ENCODE measurements at regions not wholly inside any gene's neighbourhood (a gene's known extent, or its start where the extent isn't known, plus 50 kb on each side); places are given as distances from the start of the nearest gene placed in this dataset.

DNA sequence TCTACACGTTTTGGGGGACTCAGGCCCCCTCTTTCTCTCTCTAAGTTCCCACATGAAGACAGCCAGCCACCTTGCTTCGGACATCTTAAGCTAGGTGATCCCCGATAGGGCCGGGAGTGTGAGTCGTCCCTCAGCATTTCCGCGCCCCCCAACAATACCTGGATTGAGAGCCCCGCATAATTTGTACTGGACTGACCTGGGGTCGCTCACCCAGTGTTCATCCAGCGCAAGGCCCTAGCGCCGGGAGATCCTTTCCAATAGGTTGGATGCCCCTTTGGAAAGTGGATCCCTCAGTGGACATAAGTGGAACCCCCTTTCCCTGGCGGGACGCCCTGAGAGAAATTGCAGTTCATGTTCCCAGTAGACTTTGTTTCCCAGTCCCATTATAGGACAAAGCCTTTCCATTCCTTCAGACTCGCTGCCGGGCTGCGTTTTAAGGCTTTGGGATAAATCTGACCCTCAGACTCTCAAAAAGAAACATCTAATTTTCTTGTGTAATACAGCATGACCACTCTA lies 77.8 kb upstream of the KCNH7 start:
- H3K79me2 ChIP-seq (ENCODE audit: insufficient read depth, low read length) = no peaks in the 10 kb centered on the region
- H3K9me2 ChIP-seq (replicated peaks; ENCODE audit: low read depth, low read length) = no peaks in the 10 kb centered on the region
- no peaks in the 10 kb centered on the region for H3K4me1 ChIP-seq (ENCODE audit: insufficient read depth, low read length, poor library complexity, severe bottlenecking)
- H4K20me1 ChIP-seq (ENCODE audit: insufficient read depth, low read length, poor library complexity, severe bottlenecking) = no peaks in the 10 kb centered on the region
- no peak for TF ChIP-seq EZH2phosphoT487 (IDR thresholded peaks at IDR 0.05; ENCODE audit: borderline replicate concordance)
- TF ChIP-seq, protein P1, sequence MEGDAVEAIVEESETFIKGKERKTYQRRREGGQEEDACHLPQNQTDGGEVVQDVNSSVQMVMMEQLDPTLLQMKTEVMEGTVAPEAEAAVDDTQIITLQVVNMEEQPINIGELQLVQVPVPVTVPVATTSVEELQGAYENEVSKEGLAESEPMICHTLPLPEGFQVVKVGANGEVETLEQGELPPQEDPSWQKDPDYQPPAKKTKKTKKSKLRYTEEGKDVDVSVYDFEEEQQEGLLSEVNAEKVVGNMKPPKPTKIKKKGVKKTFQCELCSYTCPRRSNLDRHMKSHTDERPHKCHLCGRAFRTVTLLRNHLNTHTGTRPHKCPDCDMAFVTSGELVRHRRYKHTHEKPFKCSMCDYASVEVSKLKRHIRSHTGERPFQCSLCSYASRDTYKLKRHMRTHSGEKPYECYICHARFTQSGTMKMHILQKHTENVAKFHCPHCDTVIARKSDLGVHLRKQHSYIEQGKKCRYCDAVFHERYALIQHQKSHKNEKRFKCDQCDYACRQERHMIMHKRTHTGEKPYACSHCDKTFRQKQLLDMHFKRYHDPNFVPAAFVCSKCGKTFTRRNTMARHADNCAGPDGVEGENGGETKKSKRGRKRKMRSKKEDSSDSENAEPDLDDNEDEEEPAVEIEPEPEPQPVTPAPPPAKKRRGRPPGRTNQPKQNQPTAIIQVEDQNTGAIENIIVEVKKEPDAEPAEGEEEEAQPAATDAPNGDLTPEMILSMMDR (conservative IDR thresholded peaks at IDR 0.05; ENCODE audit: low read length) = no peak
- no peaks in the 10 kb centered on the region for H3K36me3 ChIP-seq (ENCODE audit: insufficient read depth, low read length)
- H3K27me3 ChIP-seq (ENCODE audit: insufficient read depth, low read length, poor library complexity, severe bottlenecking) = no peaks in the 10 kb centered on the region
- no peaks in the 10 kb centered on the region for H3K9me3 ChIP-seq (ENCODE audit: insufficient read depth, low read depth, low read length)
- no peak overlapping the region for H3K4me3 ChIP-seq (ENCODE audit: low read length, poor library complexity, severe bottlenecking)
- no peak overlapping the region for H3K4me2 ChIP-seq (ENCODE audit: low read depth, low read length, poor library complexity, severe bottlenecking)
- no peaks in the 10 kb centered on the region for H3F3A ChIP-seq (ENCODE audit: low read depth)
- no peak overlapping the region for H3K9ac ChIP-seq (ENCODE audit: low read depth, low read length, poor library complexity, severe bottlenecking)
- no peak overlapping the region for H2AFZ ChIP-seq (ENCODE audit: low read length)

- no peak overlapping the region for H2AFZ ChIP-seq (ENCODE audit: low read length)
- no peaks in the 10 kb centered on the region for H3K4me1 ChIP-seq (ENCODE audit: insufficient read depth, low read length, poor library complexity, severe bottlenecking)
- no peaks in the 10 kb centered on the region for H3K27me3 ChIP-seq (ENCODE audit: insufficient read depth, low read length, poor library complexity, severe bottlenecking)
- TF ChIP-seq, protein P1 (conservative IDR thresholded peaks at IDR 0.05; ENCODE audit: low read length) = no peak
- H3K36me3 ChIP-seq (ENCODE audit: insufficient read depth, low read length) = no peaks in the 10 kb centered on the region
- no peak overlapping the region for H3K9ac ChIP-seq (ENCODE audit: low read depth, low read length, poor library complexity, severe bottlenecking)
- H3K4me3 ChIP-seq (ENCODE audit: low read length, poor library complexity, severe bottlenecking) = no peak overlapping the region
- H4K20me1 ChIP-seq (ENCODE audit: insufficient read depth, low read length, poor library complexity, severe bottlenecking) = no peaks in the 10 kb centered on the region
- H3K79me2 ChIP-seq (ENCODE audit: insufficient read depth, low read length) = no peaks in the 10 kb centered on the region
- no peak overlapping the region for H3K4me2 ChIP-seq (ENCODE audit: low read depth, low read length, poor library complexity, severe bottlenecking)
- H3K9me3 ChIP-seq (ENCODE audit: insufficient read depth, low read depth, low read length) = no peaks in the 10 kb centered on the region
- no peaks in the 10 kb centered on the region for H3F3A ChIP-seq (ENCODE audit: low read depth)
- no peaks in the 10 kb centered on the region for H3K9me2 ChIP-seq (replicated peaks; ENCODE audit: low read depth, low read length)
Observed at GRCh38 chr2:162915858-162916257, 77.3 kb upstream of the KCNH7 start.

- TF ChIP-seq, protein P1 (conservative IDR thresholded peaks at IDR 0.05; ENCODE audit: low read length) = no peak
- TF ChIP-seq EZH2phosphoT487 (IDR thresholded peaks at IDR 0.05; ENCODE audit: borderline replicate concordance) = no peak
- no peaks in the 10 kb centered on the region for H3K9me2 ChIP-seq (replicated peaks; ENCODE audit: low read depth, low read length)
Observed at GRCh38 chr2:162914161-162914560, 75.6 kb upstream of the KCNH7 start.

More at GRCh38 chr2:162914161-162914560, 75.6 kb upstream of the KCNH7 start:
- Histone ChIP-seq H3K36me3 (ENCODE audit: insufficient read depth, low read length) (no peaks in the 10 kb centered on the region), H3K9ac (ENCODE audit: low read depth, low read length, poor library complexity, severe bottlenecking) (no peak overlapping the region), H3K4me1 (ENCODE audit: insufficient read depth, low read length, poor library complexity, severe bottlenecking) (no peaks in the 10 kb centered on the region), H3K4me2 (ENCODE audit: low read depth, low read length, poor library complexity, severe bottlenecking) (no peak overlapping the region), H3F3A (ENCODE audit: low read depth) (no peaks in the 10 kb centered on the region), H3K27me3 (ENCODE audit: insufficient read depth, low read length, poor library complexity, severe bottlenecking) (no peaks in the 10 kb centered on the region), H3K79me2 (ENCODE audit: insufficient read depth, low read length) (no peaks in the 10 kb centered on the region), H3K4me3 (ENCODE audit: low read length, poor library complexity, severe bottlenecking) (no peak overlapping the region), H2AFZ (ENCODE audit: low read length) (no peak overlapping the region), H4K20me1 (ENCODE audit: insufficient read depth, low read length, poor library complexity, severe bottlenecking) (no peaks in the 10 kb centered on the region), H3K9me3 (ENCODE audit: insufficient read depth, low read depth, low read length) (no peaks in the 10 kb centered on the region)
